Neural progenitor cell (in vitro differentiated cells): ENCODE measurements at regions not wholly inside any gene's neighbourhood (a gene's known extent, or its start where the extent isn't known, plus 50 kb on each side); places are given as distances from the start of the nearest gene placed in this dataset.

Experiments
- DNase-seq: peaks from one replicate; pipeline ENCODE4 v3.0.0-alpha.2; 2016; ENCODE audit warnings: low spot score
- H2AFZ ChIP-seq: fragments of 200-600 bp; sonication (generic); replicated peaks from 2 replicates; pipeline ENCODE4 v1.6.1; 2016; ENCODE audit warnings: antibody characterized with exemption
- H3F3A ChIP-seq: fragments of 200-600 bp; sonication (generic); 2 replicates; pipeline ENCODE4 v1.6.1; 2016; ENCODE audit warnings: antibody characterized with exemption, low read depth
- H3K27ac ChIP-seq: fragments of 200-600 bp; sonication (generic); 2 replicates; pipeline ENCODE4 v1.5.1; 2016; ENCODE audit warnings: mild to moderate bottlenecking
- H3K27me3 ChIP-seq: fragments of 200-600 bp; sonication (generic); 2 replicates; pipeline ENCODE4 v1.6.1; 2016; ENCODE audit warnings: mild to moderate bottlenecking, moderate library complexity
- H3K36me3 ChIP-seq: fragments of 200-600 bp; sonication (generic); 2 replicates; pipeline ENCODE4 v1.5.1; 2016
- H3K4me1 ChIP-seq: fragments of 200-600 bp; sonication (generic); 2 replicates; pipeline ENCODE4 v1.6.1; 2016; ENCODE audit warnings: mixed run types
- H3K4me2 ChIP-seq: fragments of 200-600 bp; sonication (generic); 2 replicates; pipeline ENCODE4 v1.6.1; 2016
- H3K4me3 ChIP-seq: fragments of 200-600 bp; sonication (generic); 2 replicates; pipeline ENCODE4 v1.5.1; 2016
- H3K79me2 ChIP-seq: fragments of 200-600 bp; sonication (generic); 2 replicates; pipeline ENCODE4 v1.6.1; 2016; ENCODE audit warnings: low read depth
- H3K9ac ChIP-seq: fragments of 200-600 bp; sonication (generic); 2 replicates; pipeline ENCODE4 v1.6.1; 2016
- H3K9me3 ChIP-seq: fragments of 200-600 bp; sonication (generic); 2 replicates; pipeline ENCODE4 v1.5.1; 2016; ENCODE audit warnings: low read depth
- H4K20me1 ChIP-seq: fragments of 200-600 bp; sonication (generic); 2 replicates; pipeline ENCODE4 v1.6.1; 2016; ENCODE audit warnings: low read depth
- H3K27ac Mint-ChIP-seq: 3 replicates; pipeline ENCODE4 v1.8.0; 2021; ENCODE audit warnings: mixed read lengths
- H3K27me3 Mint-ChIP-seq: 2 replicates; pipeline ENCODE4 v1.8.0; 2022; ENCODE audit warnings: low read depth, mild to moderate bottlenecking, inconsistent platforms, moderate library complexity, mixed read lengths; ENCODE audit not compliant: insufficient read depth
- H3K36me3 Mint-ChIP-seq: 3 replicates; pipeline ENCODE4 v1.8.0; 2021; ENCODE audit warnings: mixed read lengths
- H3K4me1 Mint-ChIP-seq: 3 replicates; pipeline ENCODE4 v1.8.0; 2021; ENCODE audit warnings: mixed read lengths
- H3K4me3 Mint-ChIP-seq: 3 replicates; pipeline ENCODE4 v1.8.0; 2021; ENCODE audit warnings: mild to moderate bottlenecking, moderate library complexity, mixed read lengths
- H3K9me3 Mint-ChIP-seq: 3 replicates; pipeline ENCODE4 v1.8.0; 2020; ENCODE audit warnings: mixed read lengths
- EZH2 ChIP-seq: fragments of 200-600 bp; sonication (generic); IDR thresholded peaks from 2 replicates; pipeline ENCODE4 v1.6.1; 2017; ENCODE audit warnings: antibody characterized with exemption, mild to moderate bottlenecking, moderate library complexity
- EZH2phosphoT487 ChIP-seq: fragments of 200-600 bp; sonication (generic); IDR thresholded peaks from 2 replicates; pipeline ENCODE4 v1.6.1; 2017; ENCODE audit warnings: antibody characterized with exemption
- TF ChIP-seq, protein P1 (sequence below): fragments of 200-600 bp; sonication (generic); IDR thresholded peaks from 2 replicates; pipeline ENCODE4 v1.5.1; 2017; ENCODE audit warnings: antibody characterized with exemption, mild to moderate bottlenecking

DNA sequence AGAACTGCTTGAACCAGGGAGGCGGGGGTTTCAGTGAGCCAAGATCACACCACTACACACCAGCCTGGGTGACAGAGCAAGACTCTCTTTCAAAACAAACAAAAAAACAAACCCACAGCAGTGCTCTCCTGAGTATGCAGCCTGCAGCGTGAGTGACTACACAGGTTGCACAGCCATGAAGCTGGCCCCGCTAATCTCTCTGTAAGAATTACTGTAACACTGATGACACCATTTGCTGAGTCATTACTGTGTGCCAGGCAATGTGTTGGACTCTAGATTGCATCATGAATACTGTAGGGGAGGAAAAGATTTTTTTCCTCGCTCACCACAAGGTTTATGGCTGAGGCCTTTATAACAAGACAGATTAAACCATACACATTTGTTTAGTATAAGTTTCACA, 118.6 kb upstream of the ATP8B1 start:
- Histone ChIP-seq H3K36me3 (no peaks in the 10 kb centered on the region), H3K79me2 (no peaks in the 10 kb centered on the region), H3K9me3 (no peaks in the 10 kb centered on the region), H3K27me3 (no peaks in the 10 kb centered on the region), H3F3A (no peaks in the 10 kb centered on the region), H4K20me1 (no peaks in the 10 kb centered on the region), H2AFZ (no peak overlapping the region), H3K27ac (no peak overlapping the region), H3K9ac (no peak overlapping the region), H3K4me1 (no peaks in the 10 kb centered on the region), H3K4me2 (no peak overlapping the region), H3K4me3 (no peak overlapping the region)
- no peaks in the 10 kb centered on the region for H3K27me3 Mint-ChIP-seq
- no peak overlapping the region for H3K4me3 Mint-ChIP-seq
- no peaks in the 10 kb centered on the region for H3K36me3 Mint-ChIP-seq
- H3K27ac Mint-ChIP-seq: no peak overlapping the region
- H3K9me3 Mint-ChIP-seq: no peaks in the 10 kb centered on the region
- no peak for DNase-seq
- no peaks in the 10 kb centered on the region for H3K4me1 Mint-ChIP-seq
- no peak for TF ChIP-seq EZH2phosphoT487
- TF ChIP-seq, protein P1, sequence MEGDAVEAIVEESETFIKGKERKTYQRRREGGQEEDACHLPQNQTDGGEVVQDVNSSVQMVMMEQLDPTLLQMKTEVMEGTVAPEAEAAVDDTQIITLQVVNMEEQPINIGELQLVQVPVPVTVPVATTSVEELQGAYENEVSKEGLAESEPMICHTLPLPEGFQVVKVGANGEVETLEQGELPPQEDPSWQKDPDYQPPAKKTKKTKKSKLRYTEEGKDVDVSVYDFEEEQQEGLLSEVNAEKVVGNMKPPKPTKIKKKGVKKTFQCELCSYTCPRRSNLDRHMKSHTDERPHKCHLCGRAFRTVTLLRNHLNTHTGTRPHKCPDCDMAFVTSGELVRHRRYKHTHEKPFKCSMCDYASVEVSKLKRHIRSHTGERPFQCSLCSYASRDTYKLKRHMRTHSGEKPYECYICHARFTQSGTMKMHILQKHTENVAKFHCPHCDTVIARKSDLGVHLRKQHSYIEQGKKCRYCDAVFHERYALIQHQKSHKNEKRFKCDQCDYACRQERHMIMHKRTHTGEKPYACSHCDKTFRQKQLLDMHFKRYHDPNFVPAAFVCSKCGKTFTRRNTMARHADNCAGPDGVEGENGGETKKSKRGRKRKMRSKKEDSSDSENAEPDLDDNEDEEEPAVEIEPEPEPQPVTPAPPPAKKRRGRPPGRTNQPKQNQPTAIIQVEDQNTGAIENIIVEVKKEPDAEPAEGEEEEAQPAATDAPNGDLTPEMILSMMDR: no peak
- TF ChIP-seq EZH2: no peak

DNA sequence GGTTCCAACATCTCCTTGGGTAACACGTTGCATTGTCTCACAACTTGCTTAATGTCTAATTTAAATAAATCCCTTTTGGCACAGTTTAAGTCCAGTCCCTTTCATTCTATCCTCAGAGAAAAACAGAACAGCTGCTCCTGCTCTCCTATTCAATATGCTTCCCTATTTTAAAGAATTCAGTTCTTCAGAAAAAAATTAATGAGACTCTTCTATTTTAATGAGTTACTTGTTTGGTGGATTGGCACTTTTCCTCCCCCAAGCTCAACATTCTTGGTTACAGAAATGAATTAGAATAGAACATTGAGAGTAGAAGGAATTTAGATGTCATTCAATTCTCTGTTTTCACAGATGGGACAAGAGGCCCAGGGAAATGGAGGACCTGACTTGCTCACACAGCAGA, 116.9 kb upstream of the ATP8B1 start:
- Histone ChIP-seq H3K9ac (no peak overlapping the region), H3K27me3 (no peaks in the 10 kb centered on the region), H3K36me3 (no peaks in the 10 kb centered on the region), H3K9me3 (no peaks in the 10 kb centered on the region), H3K4me2 (no peak overlapping the region), H3K27ac (no peak overlapping the region), H3K4me1 (peaks cover 8% of the 10 kb centered on the region), H3K4me3 (no peak overlapping the region), H4K20me1 (no peaks in the 10 kb centered on the region), H2AFZ (no peak overlapping the region), H3K79me2 (no peaks in the 10 kb centered on the region), H3F3A (no peaks in the 10 kb centered on the region)
- TF ChIP-seq, protein P1: no peak
- no peak for TF ChIP-seq EZH2
- no peak for TF ChIP-seq EZH2phosphoT487
- Mint-ChIP-seq H3K4me3 (no peak overlapping the region), H3K36me3 (no peaks in the 10 kb centered on the region), H3K27me3 (peaks cover 3% of the 10 kb centered on the region), H3K9me3 (no peaks in the 10 kb centered on the region), H3K4me1 (peaks cover 7% of the 10 kb centered on the region), H3K27ac (no peak overlapping the region)
- DNase-seq: no peak

DNA sequence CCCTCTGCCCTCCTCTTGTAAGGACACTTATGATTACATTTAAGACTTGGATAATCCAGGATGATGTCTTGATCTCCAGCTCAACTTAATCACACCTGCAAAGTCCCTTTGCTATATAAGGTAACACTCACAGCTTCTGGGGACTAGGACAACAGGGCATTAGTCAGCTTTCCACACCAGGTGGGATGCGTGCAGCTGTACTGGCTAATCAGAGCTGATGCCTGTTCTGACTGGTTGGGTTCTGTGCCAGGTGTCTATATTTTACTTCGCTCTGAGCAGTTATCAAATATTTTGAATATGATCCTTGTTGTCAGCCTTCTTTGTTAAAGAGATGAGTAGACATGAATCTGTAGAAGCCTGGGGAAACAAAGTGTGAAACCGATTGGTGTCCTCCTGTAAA, 115.5 kb upstream of the ATP8B1 start:
- H3K27me3 Mint-ChIP-seq: peaks cover 3% of the 10 kb centered on the region
- no peak overlapping the region for H3K4me2 ChIP-seq
- H3K79me2 ChIP-seq: no peaks in the 10 kb centered on the region
- no peaks in the 10 kb centered on the region for H4K20me1 ChIP-seq
- no peak overlapping the region for H2AFZ ChIP-seq
- no peaks in the 10 kb centered on the region for H3K27me3 ChIP-seq
- H3K9ac ChIP-seq: no peak overlapping the region
- peaks cover 2% of the 10 kb centered on the region for H3K9me3 Mint-ChIP-seq
- no peak overlapping the region for H3K4me3 Mint-ChIP-seq
- no peaks in the 10 kb centered on the region for H3K9me3 ChIP-seq
- H3K4me1 ChIP-seq: peaks cover 8% of the 10 kb centered on the region
- H3K36me3 Mint-ChIP-seq: no peaks in the 10 kb centered on the region
- no peak for TF ChIP-seq EZH2phosphoT487
- TF ChIP-seq, protein P1: no peak
- no peak for TF ChIP-seq EZH2
- H3K27ac ChIP-seq: no peak overlapping the region
- H3K27ac Mint-ChIP-seq: no peak overlapping the region
- H3K4me3 ChIP-seq: no peak overlapping the region
- no peaks in the 10 kb centered on the region for H3K36me3 ChIP-seq
- DNase-seq: no peak
- no peaks in the 10 kb centered on the region for H3F3A ChIP-seq
- peaks cover 7% of the 10 kb centered on the region for H3K4me1 Mint-ChIP-seq

DNA sequence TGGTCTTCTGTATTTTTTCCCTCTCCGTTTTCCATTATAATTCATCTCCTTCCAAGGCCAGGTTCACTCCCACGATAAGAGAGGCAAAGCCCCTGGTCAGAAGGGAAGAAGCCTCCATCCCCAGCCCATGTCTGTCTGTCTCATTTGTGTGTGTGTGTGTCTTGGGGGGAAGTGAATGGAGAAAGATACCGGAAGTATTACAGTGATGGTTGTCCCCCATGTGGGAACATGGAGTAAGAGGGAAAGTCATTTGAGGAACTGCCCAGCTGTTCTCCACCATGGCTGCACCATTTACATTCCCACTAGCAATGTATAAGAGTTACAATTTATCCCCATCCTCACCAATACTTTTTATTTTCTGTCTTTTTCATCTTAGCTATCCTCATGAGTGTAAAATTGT, 113.6 kb upstream of the ATP8B1 start:
- Mint-ChIP-seq H3K27ac (peak overlapping the region; percentile 34), H3K4me1 (peaks cover 7% of the 10 kb centered on the region), H3K4me3 (no peak overlapping the region), H3K27me3 (peaks cover 3% of the 10 kb centered on the region), H3K36me3 (no peaks in the 10 kb centered on the region), H3K9me3 (peaks cover 4% of the 10 kb centered on the region)
- no peaks in the 10 kb centered on the region for H4K20me1 ChIP-seq
- H3K9me3 ChIP-seq: no peaks in the 10 kb centered on the region
- H3K27ac ChIP-seq: no peak overlapping the region
- TF ChIP-seq EZH2 (no peak), EZH2phosphoT487 (no peak)
- TF ChIP-seq, protein P1: no peak
- no peak overlapping the region for H2AFZ ChIP-seq
- no peaks in the 10 kb centered on the region for H3K36me3 ChIP-seq
- no peak overlapping the region for H3K9ac ChIP-seq
- H3K4me1 ChIP-seq: peaks cover 8% of the 10 kb centered on the region
- H3F3A ChIP-seq: no peaks in the 10 kb centered on the region
- DNase-seq: no peak
- no peaks in the 10 kb centered on the region for H3K27me3 ChIP-seq
- H3K79me2 ChIP-seq: no peaks in the 10 kb centered on the region
- no peak overlapping the region for H3K4me3 ChIP-seq
- H3K4me2 ChIP-seq: no peak overlapping the region
